Activated CD4-positive, alpha-beta T cell treated with anti-CD3 and anti-CD28 coated beads for 36 hours (primary cell): ENCODE measurements at regions not wholly inside any gene's neighbourhood (a gene's known extent, or its start where the extent isn't known, plus 50 kb on each side); places are given as distances from the start of the nearest gene placed in this dataset.

ENCODE experiments used
- ATAC-seq: fragments of 200-7000 bp; cut with Tn5 transposase; one replicate; pipeline ENCODE4 v1.10.0; 2021; ENCODE audit warnings: mild to moderate bottlenecking, moderate library complexity
- CTCF ChIA-PET: fragments of 350-600 bp; sonication (Branson Sonifier 250); formaldehyde crosslinking; loops from one replicate; lab custom pipeline; 2021; ENCODE audit warnings: antibody characterized with exemption; lab: Charles Lee
- POLR2A ChIA-PET: fragments of 350-600 bp; sonication (Branson Sonifier 250); formaldehyde crosslinking; loops from one replicate; lab custom pipeline; 2021; ENCODE audit warnings: antibody characterized with exemption, inconsistent platforms; lab: Charles Lee
- DNase-seq: peaks from one replicate; pipeline ENCODE4 v3.0.0-alpha.2; 2020
- H3K27ac Mint-ChIP-seq: one replicate; pipeline ENCODE4 v1.8.0; 2021; ENCODE audit warnings: mixed read lengths
- H3K27me3 Mint-ChIP-seq: one replicate; pipeline ENCODE4 v1.8.0; 2021; ENCODE audit warnings: mixed read lengths
- H3K36me3 Mint-ChIP-seq: one replicate; pipeline ENCODE4 v1.8.0; 2021; ENCODE audit warnings: low read depth, mixed read lengths
- H3K4me1 Mint-ChIP-seq: one replicate; pipeline ENCODE4 v1.8.0; 2021; ENCODE audit warnings: mixed read lengths
- H3K4me3 Mint-ChIP-seq: one replicate; pipeline ENCODE4 v1.8.0; 2021; ENCODE audit warnings: mild to moderate bottlenecking, moderate library complexity, mixed read lengths
- H3K9me3 Mint-ChIP-seq: one replicate; pipeline ENCODE4 v1.8.0; 2021; ENCODE audit warnings: low read depth, mixed read lengths
- intact Hi-C, 2 experiments: fragments of 100-400 bp; cut with DNase I in 1 of 2; cut with micrococcal nuclease in 1 of 2; formaldehyde crosslinking; loops; one replicate each; pipeline versions ENCODE4 v1.14.2 to v1.15.1; 2022 to 2024; cut with DNase I, micrococcal nuclease

DNA sequence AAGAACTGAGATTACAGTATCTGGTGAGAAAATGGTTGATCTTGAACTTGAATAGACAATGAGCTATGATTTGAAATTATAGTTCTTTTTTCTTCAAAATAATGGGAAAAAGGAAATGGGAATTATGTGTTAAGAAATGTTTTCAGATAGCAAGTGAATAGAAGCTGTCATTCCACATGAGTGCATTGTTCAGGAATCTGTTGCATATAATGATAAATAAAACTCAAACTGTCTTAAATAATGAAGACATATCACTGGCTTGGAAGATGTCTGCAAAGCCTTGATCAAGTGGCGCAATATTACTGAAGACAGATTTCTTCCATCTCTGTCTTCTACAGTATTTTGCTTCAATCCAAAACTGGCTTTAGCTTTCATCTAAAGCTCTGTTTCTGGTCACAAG is 479.3 kb upstream of the ZFP42 start:
- Mint-ChIP-seq H3K4me3 (no peak overlapping the region), H3K9me3 (peaks cover 4% of the 10 kb centered on the region), H3K27ac (no peak overlapping the region), H3K36me3 (no peaks in the 10 kb centered on the region), H3K4me1 (no peaks in the 10 kb centered on the region), H3K27me3 (no peaks in the 10 kb centered on the region)
- POLR2A ChIA-PET = interaction anchor here (0.6 kb wide), 1 partner anchor 51 kb away, joined by 4 read pairs; no protein-coding TSS in a partner anchor
- ATAC-seq (no peak), DNase-seq (no peak)
- CTCF ChIA-PET = no interaction called here
- intact Hi-C loops = no loop called here

DNA sequence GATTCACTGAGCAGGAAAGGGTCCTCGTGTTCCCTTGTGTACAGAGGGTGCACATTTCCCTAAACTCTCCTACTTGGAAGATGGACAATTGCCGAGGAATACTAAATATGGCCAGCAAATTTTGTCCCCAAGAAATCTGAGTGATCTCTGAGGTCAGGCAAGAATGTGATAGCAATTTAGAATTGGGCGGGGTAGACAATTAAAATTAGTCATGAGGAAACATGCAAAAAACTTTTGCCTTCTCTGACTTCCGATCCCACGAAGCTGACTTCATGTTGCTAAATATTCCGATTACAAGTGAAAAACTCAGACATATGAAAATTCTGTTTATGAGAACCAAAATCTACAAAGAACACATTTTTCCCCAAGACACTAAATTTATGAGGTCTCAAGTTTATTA is 453.9 kb upstream of the ZFP42 start:
- Mint-ChIP-seq H3K27me3 (no peaks in the 10 kb centered on the region), H3K9me3 (peaks cover 9% of the 10 kb centered on the region), H3K27ac (no peak overlapping the region), H3K4me3 (no peak overlapping the region), H3K36me3 (no peaks in the 10 kb centered on the region), H3K4me1 (no peaks in the 10 kb centered on the region)
- ChIA-PET POLR2A (no interaction called here), CTCF (no interaction called here)
- intact Hi-C loops = no loop called here
- ATAC-seq (no peak), DNase-seq (no peak)

DNA sequence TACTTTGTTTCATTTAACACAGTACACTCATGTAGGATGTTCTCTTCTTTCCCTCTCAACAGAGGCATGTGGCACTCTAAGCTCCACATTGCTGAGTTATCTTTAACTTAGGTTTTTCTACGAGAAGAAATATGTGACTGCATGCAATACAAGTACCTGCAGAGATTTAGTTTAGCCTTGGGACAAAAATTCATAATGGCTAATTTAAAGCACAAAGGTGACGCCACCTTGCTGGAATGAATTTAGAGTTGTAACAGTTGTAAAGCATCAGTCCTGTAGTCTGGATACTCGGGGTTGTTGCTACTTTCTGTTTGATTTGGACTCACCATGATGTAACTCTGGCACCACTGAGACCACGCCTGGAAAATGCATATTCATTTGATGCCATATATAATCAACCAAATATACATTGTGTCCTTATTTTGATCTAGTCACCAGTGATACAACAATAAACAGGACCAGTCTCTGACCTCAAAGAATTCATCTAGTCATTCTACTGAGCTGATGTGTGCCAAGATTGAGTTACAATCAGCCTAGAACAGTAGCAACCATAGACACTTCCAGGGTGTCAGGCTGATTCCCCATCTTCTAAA is 451.0 kb upstream of the ZFP42 start:
- POLR2A ChIA-PET = no interaction called here
- H3K27me3 Mint-ChIP-seq = no peaks in the 10 kb centered on the region
- H3K9me3 Mint-ChIP-seq = peaks cover 10% of the 10 kb centered on the region
- CTCF ChIA-PET = no interaction called here
- no peaks in the 10 kb centered on the region for H3K4me1 Mint-ChIP-seq
- H3K36me3 Mint-ChIP-seq = no peaks in the 10 kb centered on the region
- intact Hi-C loops = no loop called here
- no peak overlapping the region for H3K4me3 Mint-ChIP-seq
- DNase-seq = no peak
- no peak overlapping the region for H3K27ac Mint-ChIP-seq
- ATAC-seq = no peak

DNA sequence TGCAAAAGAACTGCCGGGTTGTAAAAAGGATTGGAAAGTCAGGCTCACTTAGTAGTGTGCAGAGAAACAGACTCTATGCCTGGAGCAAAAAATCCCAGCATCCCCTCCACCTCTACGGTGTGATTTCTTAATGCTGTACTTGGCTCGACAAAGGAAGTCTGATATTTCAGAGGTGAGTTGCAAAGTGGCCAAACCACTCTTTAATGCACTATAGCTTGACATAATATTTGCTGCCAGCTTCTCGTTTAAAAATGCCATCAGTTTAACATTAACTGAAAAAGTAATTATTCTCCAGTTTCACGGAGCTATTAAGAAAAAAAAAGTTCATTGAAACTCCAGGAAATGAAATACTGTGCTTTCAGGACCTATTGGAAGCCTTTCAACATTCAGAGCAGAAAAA is 448.3 kb upstream of the ZFP42 start:
- ATAC-seq (no peak), DNase-seq (no peak)
- H3K4me1 Mint-ChIP-seq = no peaks in the 10 kb centered on the region
- intact Hi-C loops = no loop called here
- H3K9me3 Mint-ChIP-seq = peaks cover 9% of the 10 kb centered on the region
- H3K27me3 Mint-ChIP-seq = no peaks in the 10 kb centered on the region
- no peak overlapping the region for H3K27ac Mint-ChIP-seq
- ChIA-PET POLR2A (no interaction called here), CTCF (no interaction called here)
- no peaks in the 10 kb centered on the region for H3K36me3 Mint-ChIP-seq
- H3K4me3 Mint-ChIP-seq = no peak overlapping the region

DNA sequence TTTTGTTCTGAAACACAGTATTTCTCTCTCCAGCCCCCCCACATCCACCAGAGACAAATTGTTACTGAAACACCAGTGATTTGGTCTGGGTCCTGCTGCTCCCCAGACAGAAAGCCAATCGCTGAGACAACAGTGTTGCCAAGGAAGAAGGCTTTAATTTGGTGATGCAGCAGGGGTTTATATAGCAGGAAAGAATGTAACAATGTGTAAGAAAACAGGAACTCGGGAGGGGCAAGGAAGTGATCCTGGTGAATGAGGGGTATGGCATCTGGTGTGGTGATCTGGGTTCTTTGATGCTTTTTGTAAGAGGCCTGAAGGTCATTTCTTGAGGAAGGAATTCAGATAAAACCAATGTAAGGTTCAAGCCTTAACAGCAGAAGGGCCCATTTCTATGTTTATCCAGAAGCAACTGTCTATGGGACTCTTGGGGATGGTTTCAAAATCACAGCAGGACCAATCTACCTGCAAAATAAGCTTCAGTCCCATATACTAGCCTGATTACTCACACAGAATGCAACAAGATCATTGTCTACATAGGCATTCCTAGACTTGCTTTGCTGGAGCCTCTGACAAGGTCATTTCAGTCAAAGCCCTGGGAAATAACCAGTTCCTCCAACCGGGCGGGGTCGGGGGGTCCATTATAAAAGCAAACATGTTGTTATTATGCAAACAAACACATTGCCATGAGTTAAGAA is 445.2 kb upstream of the ZFP42 start:
- Mint-ChIP-seq H3K27me3 (no peaks in the 10 kb centered on the region), H3K27ac (no peak overlapping the region), H3K4me3 (no peak overlapping the region), H3K4me1 (no peaks in the 10 kb centered on the region), H3K9me3 (peaks cover 9% of the 10 kb centered on the region), H3K36me3 (no peaks in the 10 kb centered on the region)
- CTCF ChIA-PET = no interaction called here
- intact Hi-C loops = no loop called here
- ATAC-seq (no peak), DNase-seq (no peak)
- POLR2A ChIA-PET = no interaction called here

DNA sequence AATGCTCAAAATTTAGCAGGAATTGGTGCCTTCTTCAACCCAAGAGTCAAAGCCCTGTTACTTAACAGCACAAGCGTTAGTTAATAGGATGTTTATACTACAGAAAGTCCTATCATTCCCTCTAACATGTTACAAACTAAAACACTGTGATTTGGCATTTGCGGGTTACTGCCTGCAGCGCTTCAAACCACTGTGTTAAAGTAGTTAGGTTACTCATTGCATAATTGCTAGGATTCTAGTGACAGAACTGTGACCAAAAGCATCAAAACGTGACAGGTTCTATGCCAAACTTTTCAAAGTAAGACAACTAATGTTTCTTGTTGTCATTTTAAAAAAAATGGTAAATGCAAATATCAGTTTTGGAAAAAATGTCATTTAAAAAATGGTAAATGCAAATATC is 442.8 kb upstream of the ZFP42 start:
- ChIA-PET POLR2A (no interaction called here), CTCF (no interaction called here)
- ATAC-seq (no peak), DNase-seq (no peak)
- no peak overlapping the region for H3K4me3 Mint-ChIP-seq
- no peaks in the 10 kb centered on the region for H3K4me1 Mint-ChIP-seq
- no peaks in the 10 kb centered on the region for H3K27me3 Mint-ChIP-seq
- H3K36me3 Mint-ChIP-seq = no peaks in the 10 kb centered on the region
- H3K27ac Mint-ChIP-seq = no peak overlapping the region
- intact Hi-C loops = no loop called here
- peaks cover 12% of the 10 kb centered on the region for H3K9me3 Mint-ChIP-seq

DNA sequence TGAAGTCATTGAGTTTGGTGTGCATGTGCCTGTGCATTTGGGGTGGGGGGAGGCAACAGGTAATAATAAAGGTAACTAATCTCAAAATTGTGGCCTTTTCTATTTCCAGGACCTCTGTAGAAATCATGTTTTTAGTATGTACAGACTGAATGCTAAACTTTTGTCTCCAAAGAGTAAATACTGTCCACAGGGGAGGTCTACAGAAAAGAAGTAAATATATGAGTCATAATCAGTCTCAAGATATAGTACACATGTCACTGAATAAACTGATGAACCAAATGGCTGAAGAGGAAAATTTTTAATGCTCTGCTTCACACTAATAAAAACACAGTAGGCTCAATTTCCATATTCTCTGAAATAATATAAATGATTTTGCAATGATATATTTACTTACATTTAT is 440.4 kb upstream of the ZFP42 start:
- H3K27me3 Mint-ChIP-seq = no peaks in the 10 kb centered on the region
- intact Hi-C loops = no loop called here
- no peak for DNase-seq
- POLR2A ChIA-PET = no interaction called here
- CTCF ChIA-PET = no interaction called here
- H3K4me3 Mint-ChIP-seq = no peak overlapping the region
- no peak for ATAC-seq
- no peak overlapping the region for H3K27ac Mint-ChIP-seq
- H3K9me3 Mint-ChIP-seq = peaks cover 17% of the 10 kb centered on the region
- H3K36me3 Mint-ChIP-seq = no peaks in the 10 kb centered on the region
- no peaks in the 10 kb centered on the region for H3K4me1 Mint-ChIP-seq

DNA sequence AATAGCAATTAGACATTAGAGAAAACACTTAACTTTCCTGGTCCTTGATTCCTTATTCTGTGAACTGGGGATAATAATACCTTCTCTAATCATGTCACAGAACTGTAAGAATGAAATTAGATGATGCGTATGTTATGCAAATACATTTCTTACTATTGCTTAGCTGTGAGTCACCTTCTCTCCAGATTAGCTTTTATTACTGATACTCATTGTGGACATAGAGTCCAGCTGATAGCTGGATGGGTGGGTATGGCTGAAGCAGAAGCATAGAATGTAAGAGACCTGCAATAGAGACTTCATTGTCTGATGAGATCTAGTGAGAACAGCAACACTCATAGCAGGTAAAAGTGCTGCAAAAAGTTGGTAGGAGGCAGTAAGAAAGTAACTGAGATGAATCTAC is 437.2 kb upstream of the ZFP42 start:
- Mint-ChIP-seq H3K27me3 (no peaks in the 10 kb centered on the region), H3K4me1 (no peaks in the 10 kb centered on the region), H3K27ac (no peak overlapping the region), H3K36me3 (no peaks in the 10 kb centered on the region), H3K4me3 (no peak overlapping the region), H3K9me3 (peaks cover 15% of the 10 kb centered on the region)
- ATAC-seq (no peak), DNase-seq (no peak)
- intact Hi-C loops = no loop called here
- ChIA-PET CTCF (interaction anchor here (0.5 kb wide), 1 partner anchor 49 kb away, joined by 4 read pairs; no protein-coding TSS in a partner anchor), POLR2A (no interaction called here)

DNA sequence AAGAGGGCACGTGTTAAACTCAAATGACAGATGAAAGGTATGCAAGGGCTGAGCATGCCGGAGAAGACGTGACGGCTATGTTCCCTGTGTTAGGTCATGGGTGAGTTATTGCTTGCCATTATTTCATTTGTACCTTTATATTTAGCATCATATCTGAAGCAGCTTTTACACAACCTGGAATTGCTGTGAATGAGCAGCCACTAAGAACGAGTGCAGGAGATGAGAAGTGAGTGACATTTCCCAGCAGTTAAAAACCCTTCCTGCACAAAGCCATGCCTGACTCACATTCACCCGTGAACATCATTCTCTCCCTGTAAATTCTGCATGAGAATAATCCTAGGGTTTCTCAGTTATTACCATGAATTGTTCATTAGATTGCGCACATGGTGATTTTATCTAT is 433.2 kb upstream of the ZFP42 start:
- Mint-ChIP-seq H3K27me3 (no peaks in the 10 kb centered on the region), H3K4me3 (no peak overlapping the region), H3K36me3 (no peaks in the 10 kb centered on the region), H3K4me1 (no peaks in the 10 kb centered on the region), H3K27ac (no peak overlapping the region), H3K9me3 (peaks cover 14% of the 10 kb centered on the region)
- intact Hi-C loops = no loop called here
- ATAC-seq (no peak), DNase-seq (no peak)
- POLR2A ChIA-PET = no interaction called here
- CTCF ChIA-PET = no interaction called here

DNA sequence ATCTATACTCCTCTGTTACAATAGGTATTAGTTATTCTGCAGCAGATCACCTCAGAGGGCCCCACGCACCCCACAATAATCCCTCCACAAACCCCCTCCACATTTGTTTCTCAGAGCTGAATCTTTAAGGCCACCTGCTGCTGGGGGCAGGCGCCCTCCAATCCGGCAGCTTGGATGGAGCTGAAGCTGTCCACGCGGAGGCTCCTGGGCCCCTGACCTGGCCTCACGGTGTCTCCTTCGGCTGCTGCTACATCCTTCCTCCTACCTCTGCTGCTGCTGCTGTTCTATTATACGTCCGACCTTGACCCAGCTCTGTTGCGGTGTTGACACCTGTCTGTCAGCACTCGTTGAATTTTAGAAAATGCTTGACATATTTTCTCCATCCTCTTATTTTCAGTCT is 430.2 kb upstream of the ZFP42 start:
- H3K27me3 Mint-ChIP-seq = no peaks in the 10 kb centered on the region
- H3K4me1 Mint-ChIP-seq = no peaks in the 10 kb centered on the region
- ATAC-seq (no peak), DNase-seq (no peak)
- no peak overlapping the region for H3K4me3 Mint-ChIP-seq
- H3K36me3 Mint-ChIP-seq = no peaks in the 10 kb centered on the region
- H3K9me3 Mint-ChIP-seq = peaks cover 2% of the 10 kb centered on the region
- POLR2A ChIA-PET = no interaction called here
- intact Hi-C loops = no loop called here
- CTCF ChIA-PET = no interaction called here
- H3K27ac Mint-ChIP-seq = no peak overlapping the region

DNA sequence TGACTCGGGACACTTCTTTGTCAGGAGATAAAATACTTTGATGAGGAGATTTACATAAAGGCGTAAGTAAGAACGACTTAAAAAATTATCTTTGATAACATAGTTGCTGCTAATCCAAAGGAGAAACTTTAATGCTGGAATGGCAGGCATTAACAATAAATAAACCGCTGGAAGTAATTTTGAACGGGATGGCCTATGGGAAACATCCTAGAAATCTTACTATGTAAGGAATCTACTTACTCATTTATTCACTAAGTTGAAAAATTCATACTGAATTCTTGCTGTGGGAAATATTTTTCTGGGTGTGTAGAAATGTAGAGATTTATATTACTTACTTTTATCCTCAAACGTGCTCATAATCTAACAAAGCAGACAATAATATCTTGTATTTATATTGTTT is 425.7 kb upstream of the ZFP42 start:
- POLR2A ChIA-PET = no interaction called here

DNA sequence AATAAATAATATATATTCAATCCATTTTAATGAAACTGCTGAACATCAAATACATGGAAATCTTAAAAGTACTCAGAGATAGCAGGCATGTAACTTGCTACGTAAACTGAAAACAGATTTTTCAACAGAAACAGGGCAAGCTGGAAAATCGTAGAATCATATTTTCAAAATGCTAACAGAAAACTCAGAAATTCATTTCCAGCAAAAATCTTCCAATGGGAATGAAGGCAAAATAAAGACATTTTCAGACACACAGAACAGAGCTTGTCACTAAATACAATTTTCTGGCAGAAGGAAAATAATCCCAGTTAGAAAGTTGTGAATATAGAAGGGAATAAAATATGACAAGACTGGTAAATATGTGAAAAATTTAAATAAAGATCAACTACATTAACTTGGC is 419.9 kb upstream of the ZFP42 start:
- Mint-ChIP-seq H3K36me3 (no peaks in the 10 kb centered on the region), H3K4me3 (no peak overlapping the region), H3K9me3 (peaks cover 17% of the 10 kb centered on the region), H3K27me3 (no peaks in the 10 kb centered on the region), H3K27ac (no peak overlapping the region), H3K4me1 (no peaks in the 10 kb centered on the region)
- intact Hi-C loops = no loop called here
- ATAC-seq (no peak), DNase-seq (no peak)
- POLR2A ChIA-PET = no interaction called here
- CTCF ChIA-PET = no interaction called here

More for the DNA sequence above, 425.7 kb upstream of the ZFP42 start:
- CTCF ChIA-PET = no interaction called here
- no peaks in the 10 kb centered on the region for H3K36me3 Mint-ChIP-seq
- peaks cover 12% of the 10 kb centered on the region for H3K9me3 Mint-ChIP-seq
- H3K27ac Mint-ChIP-seq = no peak overlapping the region
- no peaks in the 10 kb centered on the region for H3K27me3 Mint-ChIP-seq
- H3K4me3 Mint-ChIP-seq = no peak overlapping the region
- no peak for DNase-seq
- intact Hi-C loops = no loop called here
- no peaks in the 10 kb centered on the region for H3K4me1 Mint-ChIP-seq
- no peak for ATAC-seq
